ENCODE measurements at regions not wholly inside any gene's neighbourhood (a gene's known extent, or its start where the extent isn't known, plus 50 kb on each side); places are given as distances from the start of the nearest gene placed in this dataset.
A peak's percentile ranks its signal among the peaks of the same experiment; 100 is the strongest.
"Not testable (repeated sequence)": the region's sequence is repeated elsewhere in the genome, so short reads cannot be mapped to it uniquely, and the experiment has no call there.

DNA sequence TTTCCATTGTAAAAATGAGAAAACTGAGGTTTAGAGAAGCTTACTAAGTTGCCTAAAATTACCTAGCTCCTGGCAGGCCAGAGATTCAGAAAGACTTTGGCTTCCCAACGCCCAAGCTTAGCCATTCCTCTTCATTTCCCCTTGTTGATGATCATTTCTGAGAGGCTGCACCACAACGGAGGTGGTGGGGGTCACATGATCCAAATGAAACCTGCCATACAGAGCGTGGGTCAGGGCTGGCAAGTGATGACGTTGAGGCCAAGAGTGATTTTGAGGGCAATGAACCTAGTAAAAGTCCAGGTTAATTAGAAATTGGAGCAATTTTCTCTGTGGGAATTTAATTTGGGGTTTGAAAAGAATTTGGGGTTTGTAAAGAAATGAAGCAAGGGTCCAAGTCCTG lies 109.9 kb downstream of the TMEM182 start:
- DNase-seq, result no peak
- ChIA-PET POLR2A (no interaction called here), CTCF (interaction anchor here (1.8 to 4.4 kb wide), 3 partner anchors 10 to 31 kb away, joined by 6 to 46 read pairs (median 12); no protein-coding TSS in a partner anchor)
- no peaks in the 10 kb centered on the region for H3K36me3 ChIP-seq (ENCODE audit: control insufficient read depth in 4 of 4, insufficient read depth in 4 of 4, low read length in 3 of 4)
- H3K27ac ChIP-seq (ENCODE audit: insufficient read depth in 1 of 2, low read depth in 1 of 2, low read length in 2 of 2, poor library complexity in 1 of 2, severe bottlenecking in 2 of 2), result no peak overlapping the region
- H3K27me3 ChIP-seq (replicated peaks in 2 of 5; ENCODE audit: control insufficient read depth in 4 of 5, insufficient read depth in 5 of 5, low read length in 4 of 5), result no peaks in the 10 kb centered on the region
- WGBS (ENCODE audit: insufficient coverage), result 100% methylated on average over 2 of the region's 4 CpGs
- peaks cover 0 to 6% (median 2%) of the 10 kb centered on the region in 4 experiments for H3K4me1 ChIP-seq (ENCODE audit: control extremely low read depth in 1 of 4, control insufficient read depth in 4 of 4, insufficient read depth in 4 of 4, low read length in 3 of 4)
- no peak overlapping the region for H3K4me3 ChIP-seq (ENCODE audit: control insufficient read depth in 1 of 7, extremely low read depth in 1 of 7, insufficient read depth in 4 of 7, low read depth in 2 of 7, low read length in 6 of 7)
- H3K9me3 ChIP-seq (ENCODE audit: control extremely low read depth in 1 of 5, control insufficient read depth in 4 of 5, insufficient read depth in 2 of 5, low read depth in 1 of 5, low read length in 4 of 5), result no peaks in the 10 kb centered on the region

DNA sequence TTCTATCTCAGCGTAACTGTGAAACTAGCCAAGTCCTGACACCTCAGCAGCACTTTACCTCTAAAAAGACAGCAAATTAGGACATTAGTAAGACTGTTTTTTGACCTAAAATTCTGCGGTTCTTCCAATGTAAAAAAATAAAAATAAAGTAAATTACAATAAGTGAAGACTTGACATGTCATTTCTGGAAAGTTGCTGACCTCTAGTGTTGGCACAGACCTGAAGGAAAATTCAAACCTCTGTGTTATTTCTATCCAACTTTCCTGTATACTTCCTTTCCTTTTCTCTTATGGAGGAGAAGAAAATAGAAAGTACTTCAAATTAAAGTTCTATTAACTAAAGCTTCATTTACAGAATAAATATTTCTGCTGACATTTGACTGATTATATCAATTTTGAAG lies 110.6 kb downstream of the TMEM182 start:
- CTCF ChIA-PET, result interaction anchor here (0.9 to 4.4 kb wide), 5 partner anchors 9 to 31 kb away, joined by 3 to 46 read pairs (median 6); no protein-coding TSS in a partner anchor
- peak in 2 of 3 donors; percentile 15 to 28 for DNase-seq
- Histone ChIP-seq H3K27ac (ENCODE audit: insufficient read depth in 1 of 2, low read depth in 1 of 2, low read length in 2 of 2, poor library complexity in 1 of 2, severe bottlenecking in 2 of 2) (no peak overlapping the region), H3K36me3 (ENCODE audit: control insufficient read depth in 4 of 4, insufficient read depth in 4 of 4, low read length in 3 of 4) (no peaks in the 10 kb centered on the region), H3K4me3 (ENCODE audit: control insufficient read depth in 1 of 7, extremely low read depth in 1 of 7, insufficient read depth in 4 of 7, low read depth in 2 of 7, low read length in 6 of 7) (no peak overlapping the region), H3K27me3 (replicated peaks in 2 of 5; ENCODE audit: control insufficient read depth in 4 of 5, insufficient read depth in 5 of 5, low read length in 4 of 5) (no peaks in the 10 kb centered on the region), H3K9me3 (ENCODE audit: control extremely low read depth in 1 of 5, control insufficient read depth in 4 of 5, insufficient read depth in 2 of 5, low read depth in 1 of 5, low read length in 4 of 5) (no peaks in the 10 kb centered on the region), H3K4me1 (ENCODE audit: control extremely low read depth in 1 of 4, control insufficient read depth in 4 of 4, insufficient read depth in 4 of 4, low read length in 3 of 4) (peaks cover 0 to 6% (median 2%) of the 10 kb centered on the region in 4 experiments)
- POLR2A ChIA-PET, result no interaction called here
- no CpG with 5 or more reads among the region's 2 CpGs for WGBS (ENCODE audit: insufficient coverage)

GRCh38 chr2:102879513-102879912 lies 117.7 kb downstream of the TMEM182 start:
- CTCF ChIA-PET, result interaction anchor here (1.2 kb wide), 1 partner anchor 38 kb away, joined by 4 read pairs; no protein-coding TSS in a partner anchor
- DNase-seq; POLR2A ChIA-PET; H3K4me3 ChIP-seq (ENCODE audit: control insufficient read depth in 1 of 7, extremely low read depth in 1 of 7, insufficient read depth in 4 of 7, low read depth in 2 of 7, low read length in 6 of 7); H3K27ac ChIP-seq (ENCODE audit: insufficient read depth in 1 of 2, low read depth in 1 of 2, low read length in 2 of 2, poor library complexity in 1 of 2, severe bottlenecking in 2 of 2); H3K36me3 ChIP-seq (ENCODE audit: control insufficient read depth in 4 of 4, insufficient read depth in 4 of 4, low read length in 3 of 4); H3K27me3 ChIP-seq (replicated peaks in 2 of 5; ENCODE audit: control insufficient read depth in 4 of 5, insufficient read depth in 5 of 5, low read length in 4 of 5); H3K9me3 ChIP-seq (ENCODE audit: control extremely low read depth in 1 of 5, control insufficient read depth in 4 of 5, insufficient read depth in 2 of 5, low read depth in 1 of 5, low read length in 4 of 5): not testable (repeated sequence)
- 98% methylated on average over 6 of the region's 13 CpGs for WGBS (ENCODE audit: insufficient coverage)
- H3K4me1 ChIP-seq (ENCODE audit: control extremely low read depth in 1 of 4, control insufficient read depth in 4 of 4, insufficient read depth in 4 of 4, low read length in 3 of 4), result peaks cover 0 to 12% (median 2%) of the 10 kb centered on the region in 4 experiments

DNA sequence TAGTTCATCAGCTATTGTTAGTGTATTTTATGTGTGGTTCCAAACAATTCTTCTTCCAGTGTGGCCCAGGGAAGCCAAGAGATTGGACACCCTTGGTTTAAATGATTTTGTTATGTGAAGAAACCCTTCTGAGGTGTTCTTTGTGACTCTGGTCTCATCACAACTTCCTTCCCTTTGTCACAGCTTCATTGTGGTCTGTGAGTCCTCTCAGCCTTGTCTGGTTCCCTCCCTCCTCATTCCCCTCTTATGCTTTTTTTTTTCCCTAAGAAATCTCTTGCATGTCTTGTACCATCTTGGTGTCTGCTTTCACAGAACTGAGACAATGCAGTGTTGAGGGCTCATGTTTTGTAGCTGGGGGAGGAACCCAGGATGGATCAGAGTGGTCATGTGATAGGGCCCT lies 118.9 kb downstream of the TMEM182 start:
- ChIA-PET POLR2A (no interaction called here), CTCF (interaction anchor here (0.5 to 1.2 kb wide), 3 partner anchors 10 to 78 kb away, joined by 3 to 4 read pairs (median 3); no protein-coding TSS in a partner anchor)
- no peaks in the 10 kb centered on the region for H3K36me3 ChIP-seq (ENCODE audit: control insufficient read depth in 4 of 4, insufficient read depth in 4 of 4, low read length in 3 of 4)
- H3K27ac ChIP-seq (ENCODE audit: insufficient read depth in 1 of 2, low read depth in 1 of 2, low read length in 2 of 2, poor library complexity in 1 of 2, severe bottlenecking in 2 of 2), result no peak overlapping the region
- H3K9me3 ChIP-seq (ENCODE audit: control extremely low read depth in 1 of 5, control insufficient read depth in 4 of 5, insufficient read depth in 2 of 5, low read depth in 1 of 5, low read length in 4 of 5), result no peaks in the 10 kb centered on the region
- no peaks in the 10 kb centered on the region for H3K27me3 ChIP-seq (replicated peaks in 2 of 5; ENCODE audit: control insufficient read depth in 4 of 5, insufficient read depth in 5 of 5, low read length in 4 of 5)
- peak in 2 of 3 donors; percentile 40 to 58 for DNase-seq
- H3K4me1 ChIP-seq (ENCODE audit: control extremely low read depth in 1 of 4, control insufficient read depth in 4 of 4, insufficient read depth in 4 of 4, low read length in 3 of 4), result peaks cover 0 to 12% (median 2%) of the 10 kb centered on the region in 4 experiments
- H3K4me3 ChIP-seq (ENCODE audit: control insufficient read depth in 1 of 7, extremely low read depth in 1 of 7, insufficient read depth in 4 of 7, low read depth in 2 of 7, low read length in 6 of 7), result no peak overlapping the region

GRCh38 chr2:102886216-102886893 lies 124.5 kb downstream of the TMEM182 start:
- CTCF ChIA-PET, result interaction anchor here (1.0 kb wide), 1 partner anchor 79 kb away, joined by 3 read pairs; no protein-coding TSS in a partner anchor

GRCh38 chr2:102888514-102888913 lies 126.7 kb downstream of the TMEM182 start:
- peaks cover 0 to 43% (median 14%) of the 10 kb centered on the region in 4 experiments for H3K4me1 ChIP-seq (ENCODE audit: control extremely low read depth in 1 of 4, control insufficient read depth in 4 of 4, insufficient read depth in 4 of 4, low read length in 3 of 4)
- POLR2A ChIA-PET, result no interaction called here
- WGBS (ENCODE audit: insufficient coverage), result 100% methylated on average over 1 of the region's 4 CpGs

More at GRCh38 chr2:102886216-102886893, 124.5 kb downstream of the TMEM182 start:
- Histone ChIP-seq H3K36me3 (ENCODE audit: control insufficient read depth in 4 of 4, insufficient read depth in 4 of 4, low read length in 3 of 4) (no peaks in the 10 kb centered on the region), H3K27ac (ENCODE audit: insufficient read depth in 1 of 2, low read depth in 1 of 2, low read length in 2 of 2, poor library complexity in 1 of 2, severe bottlenecking in 2 of 2) (no peak overlapping the region), H3K4me3 (ENCODE audit: control insufficient read depth in 1 of 7, extremely low read depth in 1 of 7, insufficient read depth in 4 of 7, low read depth in 2 of 7, low read length in 6 of 7) (no peak overlapping the region), H3K9me3 (ENCODE audit: control extremely low read depth in 1 of 5, control insufficient read depth in 4 of 5, insufficient read depth in 2 of 5, low read depth in 1 of 5, low read length in 4 of 5) (no peaks in the 10 kb centered on the region), H3K27me3 (replicated peaks in 2 of 5; ENCODE audit: control insufficient read depth in 4 of 5, insufficient read depth in 5 of 5, low read length in 4 of 5) (no peaks in the 10 kb centered on the region), H3K4me1 (ENCODE audit: control extremely low read depth in 1 of 4, control insufficient read depth in 4 of 4, insufficient read depth in 4 of 4, low read length in 3 of 4) (peaks cover 0 to 25% (median 10%) of the 10 kb centered on the region in 4 experiments)
- POLR2A ChIA-PET, result no interaction called here
- 92% methylated on average over 3 of the region's 3 CpGs for WGBS (ENCODE audit: insufficient coverage)
- DNase-seq, result no peak

GRCh38 chr2:102891296-102891695 lies 129.5 kb downstream of the TMEM182 start:
- Histone ChIP-seq H3K27me3 (replicated peaks in 2 of 5; ENCODE audit: control insufficient read depth in 4 of 5, insufficient read depth in 5 of 5, low read length in 4 of 5) (no peaks in the 10 kb centered on the region), H3K27ac (ENCODE audit: insufficient read depth in 1 of 2, low read depth in 1 of 2, low read length in 2 of 2, poor library complexity in 1 of 2, severe bottlenecking in 2 of 2) (peak overlapping the region in 1 of 2 experiments; percentile 11)
- WGBS (ENCODE audit: insufficient coverage), result 4% methylated on average over 4 of the region's 6 CpGs

More at GRCh38 chr2:102888514-102888913, 126.7 kb downstream of the TMEM182 start:
- Histone ChIP-seq H3K36me3 (ENCODE audit: control insufficient read depth in 4 of 4, insufficient read depth in 4 of 4, low read length in 3 of 4) (no peaks in the 10 kb centered on the region), H3K4me3 (ENCODE audit: control insufficient read depth in 1 of 7, extremely low read depth in 1 of 7, insufficient read depth in 4 of 7, low read depth in 2 of 7, low read length in 6 of 7) (no peak overlapping the region), H3K27me3 (replicated peaks in 2 of 5; ENCODE audit: control insufficient read depth in 4 of 5, insufficient read depth in 5 of 5, low read length in 4 of 5) (no peaks in the 10 kb centered on the region), H3K27ac (ENCODE audit: insufficient read depth in 1 of 2, low read depth in 1 of 2, low read length in 2 of 2, poor library complexity in 1 of 2, severe bottlenecking in 2 of 2) (no peak overlapping the region), H3K9me3 (ENCODE audit: control extremely low read depth in 1 of 5, control insufficient read depth in 4 of 5, insufficient read depth in 2 of 5, low read depth in 1 of 5, low read length in 4 of 5) (no peaks in the 10 kb centered on the region)
- peak in 1 of 3 donors; percentile 24 for DNase-seq
- CTCF ChIA-PET, result interaction anchor here (1.3 kb wide), 1 partner anchor 16 kb away, joined by 3 read pairs; no protein-coding TSS in a partner anchor

More at GRCh38 chr2:102891296-102891695, 129.5 kb downstream of the TMEM182 start:
- POLR2A ChIA-PET, result no interaction called here
- CTCF ChIA-PET, result no interaction called here
- DNase-seq, result peak; percentile 15 to 70 (median 59)
- Histone ChIP-seq H3K4me1 (ENCODE audit: control extremely low read depth in 1 of 4, control insufficient read depth in 4 of 4, insufficient read depth in 4 of 4, low read length in 3 of 4) (peaks cover 0 to 57% (median 17%) of the 10 kb centered on the region in 4 experiments), H3K36me3 (ENCODE audit: control insufficient read depth in 4 of 4, insufficient read depth in 4 of 4, low read length in 3 of 4) (no peaks in the 10 kb centered on the region), H3K9me3 (ENCODE audit: control extremely low read depth in 1 of 5, control insufficient read depth in 4 of 5, insufficient read depth in 2 of 5, low read depth in 1 of 5, low read length in 4 of 5) (no peaks in the 10 kb centered on the region), H3K4me3 (ENCODE audit: control insufficient read depth in 1 of 7, extremely low read depth in 1 of 7, insufficient read depth in 4 of 7, low read depth in 2 of 7, low read length in 6 of 7) (peak overlapping the region in 3 of 7 experiments; percentile 25 to 63 (median 51))

All from common myeloid progenitor, CD34-positive (primary cell).